ENCODE measurements at regions not wholly inside any gene's neighbourhood (a gene's known extent, or its start where the extent isn't known, plus 50 kb on each side); places are given as distances from the start of the nearest gene placed in this dataset.
"Not testable (repeated sequence)": the region's sequence is repeated elsewhere in the genome, so short reads cannot be mapped to it uniquely, and the experiment has no call there.

DNA sequence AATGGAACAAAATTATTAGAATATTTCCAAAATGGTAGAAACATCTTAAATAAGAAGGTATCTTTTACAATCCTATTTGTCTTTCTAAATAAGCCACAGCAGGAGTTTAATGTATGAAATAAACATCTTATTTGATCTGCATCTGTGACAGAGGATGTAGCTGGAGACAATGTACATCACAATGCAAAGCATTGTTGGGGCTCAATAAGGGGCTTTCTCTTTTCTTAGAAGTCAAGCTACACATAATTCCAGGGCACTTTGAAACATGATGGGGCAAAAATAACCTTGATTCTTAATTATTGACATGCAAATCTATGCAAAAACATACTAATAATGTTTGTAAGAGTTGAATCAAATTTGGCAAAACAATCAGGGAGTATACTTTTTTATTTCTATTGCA lies 255.1 kb downstream of the DSC3 start:
- Histone ChIP-seq H3K4me3 (ENCODE audit: low read depth, low read length) (no peak overlapping the region), H3K9me3 (ENCODE audit: control insufficient read depth, insufficient read depth, low read length) (peaks cover 15% of the 10 kb centered on the region), H3K27me3 (ENCODE audit: control insufficient read depth, insufficient read depth, low read length) (no peaks in the 10 kb centered on the region), H3K27ac (ENCODE audit: low read depth, low read length) (no peak overlapping the region)
- no peak for DNase-seq (ENCODE audit: low read depth, low spot score)
- TF ChIP-seq, protein P1, sequence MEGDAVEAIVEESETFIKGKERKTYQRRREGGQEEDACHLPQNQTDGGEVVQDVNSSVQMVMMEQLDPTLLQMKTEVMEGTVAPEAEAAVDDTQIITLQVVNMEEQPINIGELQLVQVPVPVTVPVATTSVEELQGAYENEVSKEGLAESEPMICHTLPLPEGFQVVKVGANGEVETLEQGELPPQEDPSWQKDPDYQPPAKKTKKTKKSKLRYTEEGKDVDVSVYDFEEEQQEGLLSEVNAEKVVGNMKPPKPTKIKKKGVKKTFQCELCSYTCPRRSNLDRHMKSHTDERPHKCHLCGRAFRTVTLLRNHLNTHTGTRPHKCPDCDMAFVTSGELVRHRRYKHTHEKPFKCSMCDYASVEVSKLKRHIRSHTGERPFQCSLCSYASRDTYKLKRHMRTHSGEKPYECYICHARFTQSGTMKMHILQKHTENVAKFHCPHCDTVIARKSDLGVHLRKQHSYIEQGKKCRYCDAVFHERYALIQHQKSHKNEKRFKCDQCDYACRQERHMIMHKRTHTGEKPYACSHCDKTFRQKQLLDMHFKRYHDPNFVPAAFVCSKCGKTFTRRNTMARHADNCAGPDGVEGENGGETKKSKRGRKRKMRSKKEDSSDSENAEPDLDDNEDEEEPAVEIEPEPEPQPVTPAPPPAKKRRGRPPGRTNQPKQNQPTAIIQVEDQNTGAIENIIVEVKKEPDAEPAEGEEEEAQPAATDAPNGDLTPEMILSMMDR (IDR thresholded peaks at IDR 0.05; ENCODE audit: low read depth, low read length): no peak
- CTCF ChIA-PET: no interaction called here
- POLR2A ChIA-PET: no interaction called here

DNA sequence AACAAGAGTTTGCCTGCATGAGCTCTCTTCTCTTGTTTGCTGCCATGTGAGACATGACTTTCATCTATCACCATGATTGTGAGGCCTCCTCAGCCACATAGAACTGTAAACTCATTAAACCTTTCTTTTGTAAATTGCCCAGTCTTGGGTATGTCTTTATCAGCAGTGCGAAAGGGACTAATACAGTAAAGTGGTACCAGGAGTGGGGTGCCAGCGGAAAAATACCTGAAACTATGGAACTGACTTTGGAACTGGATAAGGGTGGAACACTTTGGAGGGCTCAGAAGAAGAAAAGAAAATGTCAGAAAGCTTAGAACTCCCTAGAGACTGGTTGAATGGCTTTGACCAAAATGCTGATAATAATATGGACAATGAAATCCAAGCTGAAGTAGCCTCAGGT lies 260.9 kb downstream of the DSC3 start:
- TF ChIP-seq, protein P1 (IDR thresholded peaks at IDR 0.05; ENCODE audit: low read depth, low read length): no peak

DNA sequence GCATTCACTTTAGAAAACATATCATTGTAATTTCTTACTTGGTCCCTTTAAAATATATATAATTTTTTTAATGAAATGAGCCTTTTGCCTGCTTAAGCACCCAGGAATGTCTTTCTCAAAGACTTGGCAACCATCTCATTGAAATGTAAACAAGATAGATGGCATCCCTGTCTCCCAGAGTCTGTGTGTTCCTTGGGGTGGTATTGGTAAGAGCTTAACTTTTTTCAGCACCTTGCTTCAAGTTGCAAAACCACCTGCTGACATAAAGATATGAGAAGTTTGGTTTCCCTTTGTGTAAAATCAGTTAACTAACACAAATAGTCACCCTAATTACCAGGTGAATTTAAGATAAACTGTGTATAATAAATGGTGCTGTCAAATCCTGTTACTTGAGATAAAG lies 266.9 kb downstream of the DSC3 start:
- DNase-seq (ENCODE audit: low read depth, low spot score): no peak
- H3K4me3 ChIP-seq (ENCODE audit: low read depth, low read length): no peak overlapping the region
- peaks cover 6% of the 10 kb centered on the region for H3K9me3 ChIP-seq (ENCODE audit: control insufficient read depth, insufficient read depth, low read length)
- ChIA-PET CTCF (no interaction called here), POLR2A (no interaction called here)
- H3K27ac ChIP-seq (ENCODE audit: low read depth, low read length): no peak overlapping the region
- TF ChIP-seq, protein P1 (IDR thresholded peaks at IDR 0.05; ENCODE audit: low read depth, low read length): no peak
- no peaks in the 10 kb centered on the region for H3K27me3 ChIP-seq (ENCODE audit: control insufficient read depth, insufficient read depth, low read length)

More for the DNA sequence above, 260.9 kb downstream of the DSC3 start:
- Histone ChIP-seq H3K27me3 (ENCODE audit: control insufficient read depth, insufficient read depth, low read length) (no peaks in the 10 kb centered on the region), H3K27ac (ENCODE audit: low read depth, low read length) (no peak overlapping the region), H3K4me3 (ENCODE audit: low read depth, low read length) (no peak overlapping the region), H3K9me3 (ENCODE audit: control insufficient read depth, insufficient read depth, low read length) (peaks cover 17% of the 10 kb centered on the region)
- no peak for DNase-seq (ENCODE audit: low read depth, low spot score)
- POLR2A ChIA-PET: no interaction called here
- CTCF ChIA-PET: no interaction called here

DNA sequence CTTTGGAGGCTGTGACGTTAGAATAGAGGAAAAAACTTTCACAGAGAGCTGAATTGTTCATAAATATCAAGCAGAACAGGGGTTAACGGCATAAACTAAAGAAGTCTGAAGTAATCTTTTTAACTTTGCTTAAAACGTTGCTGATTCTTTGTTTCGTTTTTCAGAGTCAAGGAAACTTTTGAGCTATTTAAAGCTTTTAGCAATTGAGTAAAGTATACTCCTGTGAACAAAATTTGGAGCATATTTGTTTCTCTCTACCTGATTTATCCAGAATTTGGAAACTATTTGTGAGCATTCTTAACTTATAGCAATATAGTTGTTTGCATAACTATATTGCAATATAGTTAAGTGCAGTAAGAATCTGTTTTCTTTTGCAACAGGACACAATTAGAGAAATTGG lies 270.4 kb downstream of the DSC3 start:
- DNase-seq (ENCODE audit: low read depth, low spot score); H3K9me3 ChIP-seq (ENCODE audit: control insufficient read depth, insufficient read depth, low read length); POLR2A ChIA-PET; CTCF ChIA-PET; H3K27ac ChIP-seq (ENCODE audit: low read depth, low read length); H3K4me3 ChIP-seq (ENCODE audit: low read depth, low read length); H3K27me3 ChIP-seq (ENCODE audit: control insufficient read depth, insufficient read depth, low read length): not testable (repeated sequence)

DNA sequence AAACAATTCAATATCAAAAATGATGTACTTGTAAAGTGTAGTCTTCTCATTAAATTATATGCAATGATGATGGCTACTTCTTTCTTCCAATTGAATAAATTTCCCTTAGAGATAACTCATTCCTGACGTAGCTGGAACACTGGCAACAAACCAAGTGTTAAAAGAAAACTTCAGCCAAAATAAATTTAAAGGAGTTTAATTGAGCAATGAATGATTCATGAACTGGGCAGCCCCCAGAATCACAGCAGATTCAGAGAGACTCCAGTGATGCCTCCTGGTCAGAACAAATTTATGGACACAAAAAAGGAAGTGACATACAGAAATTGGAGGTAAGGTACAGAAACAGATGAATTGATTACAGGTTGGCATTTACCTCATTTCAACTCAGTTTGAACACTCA lies 276.5 kb downstream of the DSC3 start:
- Histone ChIP-seq H3K9me3 (ENCODE audit: control insufficient read depth, insufficient read depth, low read length) (peaks cover 10% of the 10 kb centered on the region), H3K27ac (ENCODE audit: low read depth, low read length) (no peak overlapping the region), H3K27me3 (ENCODE audit: control insufficient read depth, insufficient read depth, low read length) (no peaks in the 10 kb centered on the region), H3K4me3 (ENCODE audit: low read depth, low read length) (no peak overlapping the region)
- CTCF ChIA-PET: no interaction called here
- DNase-seq (ENCODE audit: low read depth, low spot score): no peak
- POLR2A ChIA-PET: no interaction called here
- TF ChIP-seq, protein P1 (IDR thresholded peaks at IDR 0.05; ENCODE audit: low read depth, low read length): no peak

DNA sequence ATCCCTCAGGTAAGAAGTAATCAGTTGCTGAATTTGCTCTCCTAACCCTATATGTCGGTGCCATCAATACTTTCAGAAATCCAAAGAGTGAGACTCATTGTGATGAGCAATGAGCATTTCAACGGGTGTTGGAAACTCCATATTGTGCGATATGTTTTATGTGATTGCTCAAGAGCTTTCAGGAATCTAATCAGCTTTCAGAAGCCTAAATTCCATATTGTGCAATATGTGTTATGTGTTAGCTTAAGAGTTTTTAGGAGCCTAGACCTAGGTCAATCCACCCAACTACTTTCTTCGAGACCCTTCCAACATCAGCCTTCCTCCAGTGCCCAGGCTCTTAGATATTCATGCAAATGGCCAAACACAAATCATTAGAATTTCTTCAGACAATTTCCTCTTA lies 277.3 kb downstream of the DSC3 start:
- TF ChIP-seq, protein P1 (IDR thresholded peaks at IDR 0.05; ENCODE audit: low read depth, low read length): no peak
- ChIA-PET CTCF (no interaction called here), POLR2A (no interaction called here)
- Histone ChIP-seq H3K27me3 (ENCODE audit: control insufficient read depth, insufficient read depth, low read length) (no peaks in the 10 kb centered on the region), H3K27ac (ENCODE audit: low read depth, low read length) (no peak overlapping the region), H3K9me3 (ENCODE audit: control insufficient read depth, insufficient read depth, low read length) (peaks cover 10% of the 10 kb centered on the region), H3K4me3 (ENCODE audit: low read depth, low read length) (no peak overlapping the region)
- no peak for DNase-seq (ENCODE audit: low read depth, low spot score)

Data from AG04450 (cell line).